NCI-H2107 treated with DMSO at 0.1 percent for 48 hours (cell line): ENCODE measurements at regions not wholly inside any gene's neighbourhood (a gene's known extent, or its start where the extent isn't known, plus 50 kb on each side); places are given as distances from the start of the nearest gene placed in this dataset.

Source experiments
- DNase-seq: peaks from one replicate; lab custom pipeline; 2025; ENCODE audit not compliant: unreplicated experiment; lab: John Stamatoyannopoulos, UW

DNA sequence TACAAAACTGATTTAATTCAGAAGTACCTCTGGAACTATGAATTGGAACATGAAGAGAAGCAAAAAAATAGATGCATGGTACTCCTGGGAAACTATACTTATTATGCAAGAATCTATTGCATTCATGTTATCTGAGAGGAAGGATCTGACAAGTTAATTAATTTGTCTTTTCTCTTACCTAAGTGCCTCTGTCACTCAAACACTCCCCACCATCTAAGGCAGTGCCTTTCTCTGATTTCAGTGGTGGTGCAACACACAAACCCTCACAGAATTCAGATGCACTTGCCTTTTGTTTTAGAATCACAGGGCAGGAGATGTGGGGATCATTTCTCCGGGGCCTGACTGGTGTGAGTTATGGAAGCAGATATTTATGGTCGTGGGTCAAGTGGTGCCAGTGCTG lies 52.5 kb upstream of the C9orf72 start:
- no peak for DNase-seq

- DNase-seq: no peak
Measured at GRCh38 chr9:27626244-27627187, 53.2 kb upstream of the C9orf72 start.

DNA sequence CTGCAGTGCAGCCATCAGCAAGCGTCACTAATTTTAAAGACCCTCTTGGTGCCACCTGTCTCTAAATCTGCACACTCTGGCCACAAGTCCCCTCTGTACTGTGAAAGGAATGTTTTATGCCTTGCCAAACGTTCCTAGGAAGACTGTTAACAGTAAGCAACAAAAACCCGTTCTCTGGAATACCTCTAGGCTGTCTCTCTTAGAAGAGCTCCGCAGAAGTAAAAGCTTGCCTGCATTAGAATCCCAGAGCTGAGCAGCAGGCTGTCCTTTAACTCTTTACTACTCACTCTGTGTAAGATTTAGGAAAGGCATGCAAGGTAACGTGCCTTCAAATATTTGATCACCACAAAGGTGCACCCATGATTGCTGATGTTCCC lies 53.9 kb upstream of the C9orf72 start:
- DNase-seq: no peak

- no peak for DNase-seq
Measured at GRCh38 chr9:27628311-27628710, 55.0 kb upstream of the C9orf72 start.

GRCh38 chr9:27629425-27629824 lies 56.1 kb upstream of the C9orf72 start:
- DNase-seq: no peak

DNA sequence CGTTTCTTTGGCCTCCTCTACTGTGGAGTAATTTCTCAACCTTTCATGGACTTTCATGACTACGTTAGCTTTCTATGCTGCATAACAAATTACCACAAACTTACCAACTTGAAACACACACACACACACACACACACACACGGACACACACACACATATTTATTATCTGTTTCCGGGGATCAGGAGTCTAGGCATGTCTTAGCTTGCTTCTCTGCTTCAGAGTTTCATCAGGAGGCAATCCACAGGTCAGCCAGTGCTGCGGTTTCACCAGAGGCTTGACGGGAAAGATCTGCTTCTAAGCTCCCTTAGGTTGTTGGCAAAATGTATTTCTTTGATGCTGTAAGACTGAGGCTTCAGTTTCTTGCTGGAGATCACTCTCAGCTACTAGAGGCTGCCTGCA lies 59.0 kb upstream of the C9orf72 start:
- DNase-seq: no peak

- no peak for DNase-seq
Measured at GRCh38 chr9:27633764-27634163, 60.5 kb upstream of the C9orf72 start.

- no peak for DNase-seq
Measured at GRCh38 chr9:27634879-27635278, 61.6 kb upstream of the C9orf72 start.

GRCh38 chr9:27638716-27639115 lies 65.4 kb upstream of the C9orf72 start:
- no peak for DNase-seq

GRCh38 chr9:27645161-27645840 lies 72.0 kb upstream of the C9orf72 start:
- no peak for DNase-seq

- DNase-seq: no peak
Measured at GRCh38 chr9:27653246-27653645, 80.0 kb upstream of the C9orf72 start.

DNA sequence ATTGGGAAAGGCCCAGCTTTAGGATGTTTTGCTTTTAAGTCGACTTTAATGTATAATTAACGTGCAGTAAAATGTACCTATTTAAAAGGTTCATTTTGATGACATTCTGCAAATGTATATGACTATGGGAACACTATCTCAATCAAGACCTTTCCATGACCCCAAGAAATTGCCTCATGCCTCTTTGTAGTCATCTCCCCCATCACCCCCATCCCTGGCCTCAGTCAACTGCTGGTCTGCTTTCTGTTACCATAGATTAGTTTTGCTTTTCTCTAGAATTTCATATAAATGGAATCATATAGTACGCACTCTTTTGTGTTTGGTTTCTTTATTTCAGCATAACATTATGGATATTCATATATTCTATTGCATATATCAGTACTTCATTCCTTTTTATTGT lies 80.7 kb upstream of the C9orf72 start:
- no peak for DNase-seq

GRCh38 chr9:27654629-27655285 lies 81.5 kb upstream of the C9orf72 start:
- no peak for DNase-seq

DNA sequence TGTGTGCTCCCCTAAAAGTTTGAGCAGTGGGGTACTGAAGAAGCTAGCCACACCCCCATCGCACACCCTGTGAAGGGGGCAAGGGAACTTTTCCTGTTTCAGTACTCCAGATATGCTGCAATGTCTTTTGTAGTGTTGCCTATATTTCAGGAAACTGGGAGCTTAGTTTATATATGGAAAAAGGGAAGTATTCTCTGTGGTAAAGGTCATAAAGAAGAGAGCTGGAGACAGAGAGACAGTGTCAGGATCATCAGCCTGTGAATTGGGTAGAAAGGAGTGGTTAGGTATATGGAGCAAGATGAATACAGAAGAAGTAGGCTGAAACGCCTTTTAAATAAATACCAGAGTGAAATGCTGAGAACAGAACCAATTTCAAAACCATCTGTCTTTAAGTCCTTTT lies 82.2 kb upstream of the C9orf72 start:
- no peak for DNase-seq

GRCh38 chr9:27659001-27659400 lies 85.7 kb upstream of the C9orf72 start:
- no peak for DNase-seq

- no peak for DNase-seq
Measured at GRCh38 chr9:27659571-27659970, 86.3 kb upstream of the C9orf72 start.

DNA sequence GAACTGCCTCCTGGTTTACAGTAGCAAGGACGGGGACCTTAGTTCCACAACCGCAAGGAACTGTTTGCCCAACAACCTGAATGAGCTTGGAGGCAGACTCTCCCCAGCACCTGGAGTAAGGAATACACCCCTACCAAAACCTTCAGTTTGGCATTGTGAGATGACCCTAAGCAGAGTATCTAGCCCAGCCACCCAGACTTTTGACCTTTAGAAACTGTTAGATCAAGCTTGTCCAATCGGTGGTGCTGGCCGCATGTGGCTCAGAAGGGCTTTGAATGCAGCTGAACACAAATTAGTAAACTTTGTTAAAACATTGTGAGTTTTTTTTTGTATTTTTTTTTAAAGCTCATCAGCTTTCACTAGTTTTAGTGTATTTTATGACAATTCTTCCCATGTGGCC lies 86.9 kb upstream of the C9orf72 start:
- no peak for DNase-seq

GRCh38 chr9:27663526-27663925 lies 90.2 kb upstream of the C9orf72 start:
- no peak for DNase-seq

GRCh38 chr9:27664121-27664779 lies 91.0 kb upstream of the C9orf72 start:
- no peak for DNase-seq

DNA sequence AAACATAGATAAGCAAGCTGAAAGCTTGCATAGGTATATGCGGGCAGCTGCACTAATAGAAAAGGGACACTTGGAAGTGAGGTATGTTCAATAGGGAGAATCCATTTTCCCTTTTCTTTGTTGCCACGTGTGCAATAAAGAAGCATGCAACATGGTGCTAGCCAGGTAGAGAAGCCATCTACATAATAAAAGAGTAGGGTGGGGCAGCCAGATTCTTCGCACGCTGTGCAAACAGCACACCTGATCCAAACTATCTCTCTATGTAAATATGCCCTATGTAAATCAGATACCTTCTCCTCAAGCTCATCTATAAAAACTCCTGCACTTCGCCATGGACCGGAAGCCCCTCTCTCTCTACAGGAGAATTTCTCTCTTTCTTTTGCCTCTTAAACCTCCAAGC lies 91.9 kb upstream of the C9orf72 start:
- no peak for DNase-seq

GRCh38 chr9:27668280-27668679 lies 95.0 kb upstream of the C9orf72 start:
- no peak for DNase-seq
